Nephron progenitor cell (in vitro differentiated cells): ENCODE measurements at regions not wholly inside any gene's neighbourhood (a gene's known extent, or its start where the extent isn't known, plus 50 kb on each side); places are given as distances from the start of the nearest gene placed in this dataset.

Experiments used
- DNase-seq: peaks from one replicate; pipeline ENCODE4 v3.0.0; 2021
- H3K27ac Mint-ChIP-seq: 2 replicates; pipeline ENCODE4 v1.8.0; 2021; ENCODE audit warnings: mild to moderate bottlenecking, moderate library complexity, mixed read lengths
- H3K27me3 Mint-ChIP-seq: 2 replicates; pipeline ENCODE4 v1.8.0; 2021; ENCODE audit warnings: mild to moderate bottlenecking, low read depth, mixed read lengths; ENCODE audit not compliant: poor library complexity
- H3K36me3 Mint-ChIP-seq: 2 replicates; pipeline ENCODE4 v1.8.0; 2021; ENCODE audit warnings: low read depth, mixed read lengths
- H3K4me1 Mint-ChIP-seq: 2 replicates; pipeline ENCODE4 v1.8.0; 2021; ENCODE audit warnings: mixed read lengths
- H3K4me3 Mint-ChIP-seq: 2 replicates; pipeline ENCODE4 v1.8.0; 2021; ENCODE audit warnings: mild to moderate bottlenecking, moderate library complexity, mixed read lengths
- H3K9me3 Mint-ChIP-seq: 2 replicates; pipeline ENCODE4 v1.8.0; 2021; ENCODE audit warnings: mild to moderate bottlenecking, moderate library complexity, mixed read lengths
- TF ChIP-seq, protein P1 (sequence below): fragments of 200-600 bp; sonication (generic); IDR thresholded peaks from 2 replicates; pipeline ENCODE4 v1.5.0; 2021; ENCODE audit warnings: antibody characterized with exemption

DNA sequence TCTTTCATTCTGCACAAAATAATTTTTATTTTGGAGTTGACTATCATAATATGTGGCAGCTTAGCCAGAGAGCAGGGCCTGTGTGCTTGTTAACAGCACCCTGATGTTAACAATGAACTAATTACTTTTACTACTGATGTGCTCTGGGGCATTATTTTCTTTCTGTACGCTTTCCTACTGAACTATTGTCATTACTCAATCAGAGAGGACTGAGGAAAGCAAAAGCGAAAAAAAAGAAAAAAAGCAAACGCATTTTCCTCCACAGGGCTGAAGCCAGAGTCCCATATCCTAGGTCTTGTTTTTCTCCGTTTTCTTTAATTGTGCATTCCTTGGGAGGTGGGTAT is 221.2 kb downstream of the TTLL7 start:
- DNase-seq = no peak
- no peaks in the 10 kb centered on the region for H3K36me3 Mint-ChIP-seq
- H3K4me1 Mint-ChIP-seq = no peaks in the 10 kb centered on the region
- H3K27me3 Mint-ChIP-seq = peaks cover 11% of the 10 kb centered on the region
- H3K27ac Mint-ChIP-seq = no peak overlapping the region
- no peak overlapping the region for H3K4me3 Mint-ChIP-seq
- H3K9me3 Mint-ChIP-seq = no peaks in the 10 kb centered on the region
- TF ChIP-seq, protein P1, sequence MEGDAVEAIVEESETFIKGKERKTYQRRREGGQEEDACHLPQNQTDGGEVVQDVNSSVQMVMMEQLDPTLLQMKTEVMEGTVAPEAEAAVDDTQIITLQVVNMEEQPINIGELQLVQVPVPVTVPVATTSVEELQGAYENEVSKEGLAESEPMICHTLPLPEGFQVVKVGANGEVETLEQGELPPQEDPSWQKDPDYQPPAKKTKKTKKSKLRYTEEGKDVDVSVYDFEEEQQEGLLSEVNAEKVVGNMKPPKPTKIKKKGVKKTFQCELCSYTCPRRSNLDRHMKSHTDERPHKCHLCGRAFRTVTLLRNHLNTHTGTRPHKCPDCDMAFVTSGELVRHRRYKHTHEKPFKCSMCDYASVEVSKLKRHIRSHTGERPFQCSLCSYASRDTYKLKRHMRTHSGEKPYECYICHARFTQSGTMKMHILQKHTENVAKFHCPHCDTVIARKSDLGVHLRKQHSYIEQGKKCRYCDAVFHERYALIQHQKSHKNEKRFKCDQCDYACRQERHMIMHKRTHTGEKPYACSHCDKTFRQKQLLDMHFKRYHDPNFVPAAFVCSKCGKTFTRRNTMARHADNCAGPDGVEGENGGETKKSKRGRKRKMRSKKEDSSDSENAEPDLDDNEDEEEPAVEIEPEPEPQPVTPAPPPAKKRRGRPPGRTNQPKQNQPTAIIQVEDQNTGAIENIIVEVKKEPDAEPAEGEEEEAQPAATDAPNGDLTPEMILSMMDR = no peak

DNA sequence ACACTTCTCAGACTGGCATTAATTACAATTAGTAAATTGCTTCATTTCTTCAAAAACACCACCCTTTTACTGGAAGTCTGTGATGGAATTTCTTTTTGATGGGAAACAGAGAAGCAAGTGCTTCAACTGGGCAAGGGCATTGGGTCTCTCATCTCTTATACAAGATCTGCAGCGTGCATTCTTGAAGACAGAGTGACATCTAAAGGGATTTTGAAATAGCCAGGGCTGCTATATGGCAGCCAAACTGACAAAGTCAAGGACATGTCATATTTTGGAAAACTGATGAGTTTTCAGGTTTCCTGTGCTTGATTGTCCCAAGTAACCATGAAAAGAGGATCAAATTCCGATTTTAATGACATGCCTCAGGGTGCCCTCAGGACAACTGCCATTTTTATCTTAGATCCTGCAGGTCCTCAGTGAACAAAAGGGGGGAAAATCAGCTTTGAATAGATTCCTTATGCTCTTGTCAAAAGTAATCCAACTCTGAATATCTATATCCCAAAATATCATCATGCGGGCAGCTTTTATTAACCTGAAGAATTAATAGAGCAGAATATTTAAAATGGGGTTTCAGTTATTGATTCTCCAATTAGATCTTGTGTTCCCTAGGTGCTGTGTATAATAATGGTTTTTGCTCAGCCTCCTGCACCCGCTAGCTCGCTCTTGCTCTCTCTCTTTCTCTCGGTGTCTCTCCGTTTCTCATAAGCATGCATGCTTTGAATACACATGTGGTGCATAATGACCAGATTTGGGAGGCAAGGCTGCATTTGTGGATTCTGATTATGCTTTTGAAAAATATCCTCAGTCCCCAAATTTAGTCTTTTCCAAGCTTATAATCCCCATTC is 221.8 kb downstream of the TTLL7 start:
- Mint-ChIP-seq H3K27ac (no peak overlapping the region), H3K4me1 (no peaks in the 10 kb centered on the region), H3K36me3 (no peaks in the 10 kb centered on the region), H3K9me3 (no peaks in the 10 kb centered on the region), H3K4me3 (no peak overlapping the region), H3K27me3 (peaks cover 10% of the 10 kb centered on the region)
- TF ChIP-seq, protein P1 = no peak
- DNase-seq = no peak

DNA sequence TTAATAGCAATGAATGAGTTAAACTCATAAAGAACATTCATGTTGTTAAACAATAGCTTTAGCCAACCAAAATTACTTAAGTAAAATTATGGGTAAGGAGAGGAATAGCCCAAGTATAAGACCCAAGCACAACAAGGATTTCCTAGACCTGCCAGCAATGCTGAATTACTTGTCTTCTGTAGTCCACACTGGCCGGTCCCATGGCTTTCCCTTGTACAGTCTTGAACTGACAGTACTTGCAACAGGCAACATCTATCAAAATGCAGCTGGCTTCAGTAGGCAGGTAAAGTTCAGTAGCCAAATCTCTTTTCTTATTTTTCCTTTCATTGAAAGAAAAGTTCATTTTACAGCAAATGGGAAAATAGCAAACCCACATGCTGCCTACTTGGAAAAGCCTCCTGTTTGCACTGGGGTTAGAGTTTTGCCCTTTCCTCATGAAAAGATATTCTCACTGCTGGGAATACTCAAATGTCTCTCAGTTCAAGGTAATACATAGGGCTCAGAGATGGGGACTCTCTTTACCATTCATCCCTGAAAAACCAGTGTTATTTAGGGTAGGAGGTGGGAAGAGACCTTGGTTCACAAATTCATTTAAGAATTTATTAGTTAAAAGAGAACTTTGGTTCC is 222.8 kb downstream of the TTLL7 start:
- no peak overlapping the region for H3K27ac Mint-ChIP-seq
- no peaks in the 10 kb centered on the region for H3K4me1 Mint-ChIP-seq
- TF ChIP-seq, protein P1 = no peak
- H3K27me3 Mint-ChIP-seq = peaks cover 12% of the 10 kb centered on the region
- H3K36me3 Mint-ChIP-seq = no peaks in the 10 kb centered on the region
- H3K9me3 Mint-ChIP-seq = no peaks in the 10 kb centered on the region
- DNase-seq = no peak
- H3K4me3 Mint-ChIP-seq = no peak overlapping the region

DNA sequence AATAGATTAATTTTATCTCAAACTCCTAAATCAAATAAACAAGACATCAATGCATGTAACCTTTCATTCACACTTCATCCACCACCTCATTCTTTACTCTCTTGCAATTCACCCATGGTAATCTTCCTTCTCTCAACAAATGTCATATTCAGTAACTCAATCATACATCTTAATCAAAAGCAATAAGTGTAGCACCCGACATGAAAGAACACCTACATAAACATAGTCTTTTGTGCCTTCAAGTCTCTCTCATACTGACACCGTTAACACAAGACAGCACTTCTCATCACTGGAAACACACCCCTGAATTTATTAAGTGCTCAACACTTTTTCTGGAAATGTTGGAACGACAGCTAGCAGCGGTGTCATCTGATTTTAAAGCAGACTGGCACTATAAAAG is 225.9 kb downstream of the TTLL7 start:
- Mint-ChIP-seq H3K27me3 (peaks cover 4% of the 10 kb centered on the region), H3K36me3 (no peaks in the 10 kb centered on the region), H3K4me3 (no peak overlapping the region), H3K4me1 (peaks cover 11% of the 10 kb centered on the region), H3K27ac (no peak overlapping the region), H3K9me3 (no peaks in the 10 kb centered on the region)
- DNase-seq = no peak
- TF ChIP-seq, protein P1 = no peak

DNA sequence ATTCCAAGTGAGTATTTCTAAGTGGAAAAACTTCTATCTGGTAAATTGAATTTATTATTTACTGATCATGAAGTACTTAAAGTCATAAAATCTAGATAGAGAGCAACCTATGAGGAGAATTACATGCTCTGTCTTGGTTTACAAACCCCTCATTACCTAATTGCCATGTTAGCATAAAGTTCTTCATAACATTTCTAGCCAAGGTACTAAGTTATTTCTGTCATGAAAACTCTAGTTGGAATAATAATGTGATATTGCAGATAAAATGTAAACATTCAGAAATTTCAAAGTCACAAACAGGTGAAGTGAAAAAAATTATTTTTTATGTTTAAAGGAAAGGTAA is 228.6 kb downstream of the TTLL7 start:
- Mint-ChIP-seq H3K27ac (no peak overlapping the region), H3K4me1 (peaks cover 13% of the 10 kb centered on the region), H3K4me3 (no peak overlapping the region), H3K27me3 (peaks cover 4% of the 10 kb centered on the region), H3K36me3 (no peaks in the 10 kb centered on the region), H3K9me3 (no peaks in the 10 kb centered on the region)
- TF ChIP-seq, protein P1 = no peak
- DNase-seq = no peak
